PC-3 (cell line): ENCODE measurements at regions not wholly inside any gene's neighbourhood (a gene's known extent, or its start where the extent isn't known, plus 50 kb on each side); places are given as distances from the start of the nearest gene placed in this dataset.

Source experiments
- ATAC-seq: fragments of 200-7000 bp; cut with Tn5 transposase; 2 replicates; pipeline ENCODE4 v1.9.1; 2020; ENCODE audit warnings: mild to moderate bottlenecking, moderate library complexity
- BruUV-seq: library from RNA; stranded (reverse); fragments of 400-500 nt; replicated peaks from 2 replicates; lab custom pipeline; 2021; lab: Mats Ljungman, UMichigan
- CTCF ChIA-PET: fragments of 300-600 bp; sonication (Branson Sonifier 250); formaldehyde crosslinking; loops from one replicate; lab custom pipeline; 2022; ENCODE audit warnings: antibody characterized with exemption; lab: Charles Lee
- POLR2A ChIA-PET: fragments of 300-600 bp; sonication (Branson Sonifier 250); formaldehyde crosslinking; loops from one replicate; lab custom pipeline; 2022; ENCODE audit warnings: antibody characterized with exemption; ENCODE audit not compliant: unreplicated experiment; lab: Charles Lee
- DNase-seq: peaks from one replicate; pipeline ENCODE4 v3.0.0-alpha.2; 2015
- H2AFZ ChIP-seq: fragments of 300-600 bp; sonication (generic); 2 replicates; pipeline ENCODE4 v1.6.0; 2016; ENCODE audit warnings: antibody characterized with exemption, low read length
- H3F3A ChIP-seq: fragments of 300-600 bp; sonication (generic); one replicate; pipeline ENCODE4 v1.6.0; 2017; ENCODE audit warnings: antibody characterized with exemption, low read length, control low read depth, mild to moderate bottlenecking; ENCODE audit not compliant: unreplicated experiment
- H3K27ac ChIP-seq: fragments of 300-600 bp; sonication (generic); 2 replicates; pipeline ENCODE4 v1.5.1; 2016; ENCODE audit warnings: mild to moderate bottlenecking, low read length
- H3K27me3 ChIP-seq: fragments of 300-600 bp; sonication (generic); 2 replicates; pipeline ENCODE4 v1.6.1; 2016; ENCODE audit warnings: low read length, mixed read lengths
- H3K36me3 ChIP-seq: fragments of 300-600 bp; sonication (generic); 2 replicates; pipeline ENCODE4 v1.6.1; 2016; ENCODE audit warnings: low read depth, mixed run types, low read length, mixed read lengths
- H3K4me1 ChIP-seq: fragments of 300-600 bp; sonication (generic); 2 replicates; pipeline ENCODE4 v1.5.1; 2016; ENCODE audit warnings: low read length; ENCODE audit not compliant: insufficient read depth
- H3K4me2 ChIP-seq: fragments of 300-600 bp; sonication (generic); 2 replicates; pipeline ENCODE4 v1.6.0; 2016; ENCODE audit warnings: low read length
- H3K4me3 ChIP-seq: fragments of 300-600 bp; sonication (generic); 2 replicates; pipeline ENCODE4 v1.5.1; 2016; ENCODE audit warnings: mild to moderate bottlenecking, low read length, mixed read lengths
- H3K79me2 ChIP-seq: fragments of 300-600 bp; sonication (generic); 2 replicates; pipeline ENCODE4 v1.6.1; 2017; ENCODE audit warnings: low read length, mixed read lengths
- H3K9ac ChIP-seq: fragments of 300-600 bp; sonication (generic); 2 replicates; pipeline ENCODE4 v1.6.0; 2016; ENCODE audit warnings: mild to moderate bottlenecking, low read length
- H3K9me2 ChIP-seq: fragments of 300-600 bp; sonication (generic); replicated peaks from 2 replicates; pipeline ENCODE4 v1.6.1; 2016; ENCODE audit warnings: mixed run types, low read length, mixed read lengths
- H3K9me3 ChIP-seq: fragments of 300-600 bp; sonication (generic); 2 replicates; pipeline ENCODE4 v1.6.1; 2016; ENCODE audit warnings: low read length, mixed read lengths
- H4K20me1 ChIP-seq: fragments of 300-600 bp; sonication (generic); 2 replicates; pipeline ENCODE4 v1.6.1; 2016; ENCODE audit warnings: low read length, mixed read lengths
- CTCF ChIP-seq: fragments of 300-600 bp; sonication (generic); conservative IDR thresholded peaks from 2 replicates; pipeline ENCODE4 v1.5.1; 2017; ENCODE audit warnings: antibody characterized with exemption, low read depth, mild to moderate bottlenecking, low read length
- EZH2 ChIP-seq: fragments of 300-600 bp; sonication (generic); IDR thresholded peaks from one replicate; pipeline ENCODE4 v1.6.1; 2017; ENCODE audit warnings: antibody characterized with exemption, mild to moderate bottlenecking, low read length; ENCODE audit not compliant: unreplicated experiment
- EZH2phosphoT487 ChIP-seq: fragments of 300-600 bp; sonication (generic); IDR thresholded peaks from 2 replicates; pipeline ENCODE4 v1.6.1; 2018; ENCODE audit warnings: mild to moderate bottlenecking, antibody characterized with exemption, low read length, borderline replicate concordance
- intact Hi-C: fragments of 100-400 bp; cut with micrococcal nuclease; formaldehyde crosslinking; loops from 2 replicates; pipeline ENCODE4 v1.9.0; 2023

- ChIA-PET POLR2A (no interaction called here), CTCF (no interaction called here)
- ATAC-seq (no peak), DNase-seq (no peak)
- no peak overlapping the region for H2AFZ ChIP-seq
- no peak overlapping the region for H3K4me3 ChIP-seq
- no peak overlapping the region for H3K4me2 ChIP-seq
- no peak overlapping the region for H3K27ac ChIP-seq
- H3K9me2 ChIP-seq: no peaks in the 10 kb centered on the region
- H3K4me1 ChIP-seq: no peaks in the 10 kb centered on the region
- no peaks in the 10 kb centered on the region for H3K36me3 ChIP-seq
- H4K20me1 ChIP-seq: no peaks in the 10 kb centered on the region
- H3K27me3 ChIP-seq: no peaks in the 10 kb centered on the region
- H3K79me2 ChIP-seq: no peaks in the 10 kb centered on the region
- no peaks in the 10 kb centered on the region for H3K9me3 ChIP-seq
- intact Hi-C loops: no loop called here
- TF ChIP-seq EZH2 (no peak), EZH2phosphoT487 (no peak), CTCF (no peak)
- BruUV-seq: no TSS peak
- no peak overlapping the region for H3K9ac ChIP-seq
- no peaks in the 10 kb centered on the region for H3F3A ChIP-seq
Observed at GRCh38 chr7:137082391-137082790, 213.9 kb downstream of the CHRM2 start.

- H3F3A ChIP-seq: no peaks in the 10 kb centered on the region
- H3K36me3 ChIP-seq: no peaks in the 10 kb centered on the region
- BruUV-seq: no TSS peak
- no peak overlapping the region for H3K4me3 ChIP-seq
- ATAC-seq (no peak), DNase-seq (peak; percentile 35)
- ChIA-PET CTCF (interaction anchor here (0.6 kb wide), 1 partner anchor 657 kb away, joined by 8 read pairs; no protein-coding TSS in a partner anchor), POLR2A (no interaction called here)
- H3K4me2 ChIP-seq: no peak overlapping the region
- H3K4me1 ChIP-seq: no peaks in the 10 kb centered on the region
- no peak overlapping the region for H2AFZ ChIP-seq
- H3K9me3 ChIP-seq: no peaks in the 10 kb centered on the region
- no peaks in the 10 kb centered on the region for H3K9me2 ChIP-seq
- H3K27me3 ChIP-seq: no peaks in the 10 kb centered on the region
- H4K20me1 ChIP-seq: no peaks in the 10 kb centered on the region
- no peak overlapping the region for H3K9ac ChIP-seq
- intact Hi-C loops: no loop called here
- TF ChIP-seq EZH2 (no peak), CTCF (no peak), EZH2phosphoT487 (no peak)
- no peaks in the 10 kb centered on the region for H3K79me2 ChIP-seq
- no peak overlapping the region for H3K27ac ChIP-seq
Observed at GRCh38 chr7:137081321-137082093, 213.1 kb downstream of the CHRM2 start.

- DNase-seq (no peak), ATAC-seq (no peak)
- TF ChIP-seq CTCF (no peak), EZH2phosphoT487 (no peak), EZH2 (no peak)
- Histone ChIP-seq H3K36me3 (no peaks in the 10 kb centered on the region), H4K20me1 (no peaks in the 10 kb centered on the region), H2AFZ (no peak overlapping the region), H3K79me2 (no peaks in the 10 kb centered on the region), H3K9me2 (no peaks in the 10 kb centered on the region), H3K9ac (no peak overlapping the region), H3F3A (no peaks in the 10 kb centered on the region), H3K9me3 (no peaks in the 10 kb centered on the region), H3K4me1 (no peaks in the 10 kb centered on the region), H3K27ac (no peak overlapping the region), H3K27me3 (no peaks in the 10 kb centered on the region), H3K4me3 (no peak overlapping the region), H3K4me2 (no peak overlapping the region)
- CTCF ChIA-PET: no interaction called here
- POLR2A ChIA-PET: no interaction called here
- intact Hi-C loops: no loop called here
- no TSS peak for BruUV-seq
Observed at GRCh38 chr7:137080516-137081203, 212.2 kb downstream of the CHRM2 start.
